Epithelial cell of prostate (primary cell): ENCODE measurements at regions not wholly inside any gene's neighbourhood (a gene's known extent, or its start where the extent isn't known, plus 50 kb on each side); places are given as distances from the start of the nearest gene placed in this dataset.
"Not testable (repeated sequence)": the region's sequence is repeated elsewhere in the genome, so short reads cannot be mapped to it uniquely, and the experiment has no call there.

Source experiments
- DNase-seq: peaks from one replicate; pipeline ENCODE4 v3.0.0-alpha.2; 2011; ENCODE audit warnings: low read depth, low spot score
- H3K27ac ChIP-seq: fragments of 450-650 bp; 2 replicates; pipeline ENCODE4 v1.5.1; 2017; ENCODE audit warnings: mild to moderate bottlenecking

GRCh38 chr5:1998716-1999317, 116.1 kb upstream of the IRX4 start:
- no peak overlapping the region for H3K27ac ChIP-seq
- DNase-seq = no peak

DNA sequence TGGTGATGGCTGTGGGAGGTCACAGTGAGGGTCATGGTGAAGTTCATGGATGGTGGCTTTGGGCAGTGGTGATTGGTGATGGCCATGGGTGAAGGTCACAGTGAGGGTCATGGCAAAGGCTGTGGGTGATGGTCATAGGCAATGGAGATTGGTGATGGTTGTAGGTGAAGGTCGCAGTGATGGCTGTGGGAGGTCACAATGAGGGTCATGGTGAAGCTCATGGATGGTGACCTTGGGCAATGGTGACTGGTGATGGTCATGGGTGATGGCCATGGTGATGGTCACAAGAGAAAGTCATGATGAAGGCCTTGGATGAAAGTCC, 115.6 kb upstream of the IRX4 start:
- H3K27ac ChIP-seq = no peak overlapping the region
- no peak for DNase-seq

- H3K27ac ChIP-seq = no peak overlapping the region
Observed at GRCh38 chr5:1997640-1998347, 115.1 kb upstream of the IRX4 start.

GRCh38 chr5:1995491-1995890, 112.8 kb upstream of the IRX4 start:
- no peak for DNase-seq
- H3K27ac ChIP-seq = no peak overlapping the region

More at GRCh38 chr5:1997640-1998347, 115.1 kb upstream of the IRX4 start:
- no peak for DNase-seq

DNA sequence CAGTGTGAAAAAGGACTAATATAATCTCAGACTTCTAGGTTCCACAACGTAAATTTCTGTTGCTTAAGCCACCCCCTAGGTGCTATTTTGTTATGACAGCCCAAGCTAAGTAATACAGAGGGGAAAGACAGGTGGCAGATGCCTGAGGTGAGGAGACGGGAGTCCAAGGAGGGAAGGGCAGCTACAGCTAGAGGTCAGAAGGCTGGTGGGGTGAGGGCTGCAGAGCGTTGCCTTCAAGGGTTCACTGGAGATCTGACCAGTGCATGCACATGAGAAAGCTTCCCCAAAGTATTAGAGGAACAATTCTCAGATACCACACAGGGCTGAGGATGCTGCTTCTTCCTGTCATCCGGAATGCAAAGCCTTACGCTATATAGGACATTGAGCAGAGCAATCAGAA, 104.7 kb upstream of the IRX4 start:
- DNase-seq = no peak
- no peak overlapping the region for H3K27ac ChIP-seq

DNA sequence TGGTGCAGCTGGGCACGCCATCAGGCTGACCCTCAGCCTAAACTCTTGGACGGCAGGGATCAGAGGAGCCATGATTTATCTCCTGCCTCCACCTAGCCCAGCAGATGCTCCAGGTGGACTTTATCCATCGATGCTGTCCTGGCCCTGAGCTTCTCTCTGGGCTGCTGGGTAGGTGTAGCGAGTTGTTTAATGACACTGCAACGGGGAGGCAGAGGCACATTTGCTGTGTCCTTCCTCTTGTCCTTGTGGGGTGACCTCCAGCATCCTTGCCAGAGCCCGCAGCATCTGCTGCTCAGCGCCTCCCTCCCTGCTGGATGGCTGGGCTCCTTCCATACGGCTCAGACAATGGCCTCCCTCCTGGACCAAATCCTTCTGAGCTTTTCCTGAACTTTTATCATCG, 103.1 kb upstream of the IRX4 start:
- DNase-seq = no peak
- no peak overlapping the region for H3K27ac ChIP-seq

- no peak for DNase-seq
- H3K27ac ChIP-seq = no peak overlapping the region
Observed at GRCh38 chr5:1983919-1984695, 101.4 kb upstream of the IRX4 start.

GRCh38 chr5:1983401-1983800, 100.7 kb upstream of the IRX4 start:
- no peak for DNase-seq
- H3K27ac ChIP-seq = no peak overlapping the region

GRCh38 chr5:1982561-1982960, 99.8 kb upstream of the IRX4 start:
- not testable (repeated sequence) for DNase-seq, H3K27ac ChIP-seq

GRCh38 chr5:1975898-1976765, 93.4 kb upstream of the IRX4 start:
- H3K27ac ChIP-seq = no peak overlapping the region
- no peak for DNase-seq

- H3K27ac ChIP-seq = peak overlapping the region; percentile 76
- peak; percentile 67 for DNase-seq
Observed at GRCh38 chr5:1975406-1975715, 92.6 kb upstream of the IRX4 start.

GRCh38 chr5:1974501-1975405, 92.0 kb upstream of the IRX4 start:
- H3K27ac ChIP-seq = peak overlapping the region; percentile 76
- DNase-seq = no peak

- H3K27ac ChIP-seq = peak overlapping the region; percentile 76
- DNase-seq = peak; percentile 52
Observed at GRCh38 chr5:1974081-1974480, 91.4 kb upstream of the IRX4 start.

DNA sequence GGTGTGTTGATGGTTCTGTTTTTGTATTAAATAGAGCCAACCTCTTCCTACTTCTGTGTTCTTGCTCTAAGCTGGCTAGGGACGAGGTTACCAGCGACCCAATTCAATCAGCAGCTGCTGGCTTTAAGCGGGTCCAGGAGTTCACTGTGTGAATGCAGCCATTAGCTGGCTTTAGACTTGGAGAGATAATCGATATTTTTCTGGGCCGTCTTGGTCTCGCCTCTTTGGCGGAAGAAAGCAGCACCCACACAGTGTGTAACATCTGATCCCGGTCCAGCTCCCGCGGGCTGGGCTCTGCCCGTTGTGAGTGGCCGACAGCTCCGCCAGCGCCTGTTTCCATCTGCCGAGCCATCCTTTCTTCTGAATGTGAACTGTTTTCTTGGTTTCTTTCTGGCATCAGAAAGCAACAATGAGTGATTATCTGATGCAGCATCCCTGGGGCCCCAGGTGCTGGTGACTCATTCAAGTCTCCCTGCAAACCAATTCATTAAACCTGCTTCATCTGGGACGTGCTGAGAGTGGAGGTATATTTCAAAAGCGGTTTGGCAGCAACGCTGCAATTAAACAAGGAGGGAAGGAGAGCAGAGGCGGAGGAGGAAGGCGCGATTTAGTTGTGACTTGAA, 90.8 kb upstream of the IRX4 start:
- H3K27ac ChIP-seq = peak overlapping the region; percentile 76
- peak; percentile 91 for DNase-seq

DNA sequence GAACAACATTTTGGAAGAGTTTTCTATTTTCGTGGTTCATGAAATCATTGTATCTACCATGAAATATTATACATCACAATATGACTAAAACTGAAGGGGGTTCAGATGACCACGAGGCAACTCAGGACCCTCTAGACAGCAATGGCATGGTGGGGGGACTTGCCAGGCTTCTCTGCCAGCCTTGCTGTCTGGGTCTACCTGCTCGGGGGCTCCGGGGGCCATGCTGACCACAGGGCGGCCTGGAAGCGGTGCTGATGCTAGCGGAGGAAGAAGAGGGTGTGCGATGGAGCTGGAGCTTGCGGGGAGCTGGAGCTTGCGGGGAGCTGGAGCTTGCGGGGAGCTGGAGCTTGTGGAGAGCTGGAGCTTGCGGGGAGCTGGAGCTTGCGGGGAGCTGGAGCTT, 89.2 kb upstream of the IRX4 start:
- no peak for DNase-seq
- no peak overlapping the region for H3K27ac ChIP-seq

GRCh38 chr5:1967736-1968135, 85.0 kb upstream of the IRX4 start:
- no peak for DNase-seq
- no peak overlapping the region for H3K27ac ChIP-seq

GRCh38 chr5:1966461-1966860, 83.7 kb upstream of the IRX4 start:
- H3K27ac ChIP-seq = no peak overlapping the region
- DNase-seq = no peak

GRCh38 chr5:1965925-1966324, 83.2 kb upstream of the IRX4 start:
- no peak for DNase-seq
- no peak overlapping the region for H3K27ac ChIP-seq

GRCh38 chr5:1963941-1964451, 81.3 kb upstream of the IRX4 start:
- DNase-seq = no peak
- H3K27ac ChIP-seq = no peak overlapping the region
